ENCODE measurements at regions not wholly inside any gene's neighbourhood (a gene's known extent, or its start where the extent isn't known, plus 50 kb on each side); places are given as distances from the start of the nearest gene placed in this dataset.

- H3K4me2 ChIP-seq (ENCODE audit: insufficient read depth, insufficient read length, low read length): no peak overlapping the region
- H2AK5ac ChIP-seq (ENCODE audit: insufficient read length, low read length): no peak overlapping the region
- no CpG with 5 or more reads among the region's 1 CpG for WGBS (ENCODE audit: extremely low coverage, insufficient read length, low lambda C conversion rate)
- Mint-ChIP-seq H3K9me3 (peaks cover 13 to 19% of the 10 kb centered on the region in 2 experiments), H3K4me1 (peaks cover 12 to 14% of the 10 kb centered on the region in 2 experiments), H3K4me3 (no peak overlapping the region), H3K27ac (no peak overlapping the region), H3K36me3 (ENCODE audit: insufficient read depth in 1 of 3, low read depth in 3 of 3) (peaks cover 11 to 13% (median 12%) of the 10 kb centered on the region in 3 experiments), H3K27me3 (ENCODE audit: low read depth) (peaks cover 96% of the 10 kb centered on the region)
- H3T11ph ChIP-seq (ENCODE audit: low read length): no peak overlapping the region
- no peak overlapping the region for H2BK15ac ChIP-seq (ENCODE audit: low read depth, low read length)
- H3K23ac ChIP-seq (ENCODE audit: insufficient read length, low read depth, low read length): no peak overlapping the region
- TF ChIP-seq CTCF (conservative IDR thresholded peaks at IDR 0.05): no peak
- no peak overlapping the region for H3K27ac ChIP-seq (ENCODE audit: insufficient read length, low read depth, low read length)
- no peak overlapping the region for H2BK120ac ChIP-seq (ENCODE audit: low read depth, low read length, poor library complexity, severe bottlenecking)
- no peaks in the 10 kb centered on the region for H4K20me1 ChIP-seq (ENCODE audit: control insufficient read depth, insufficient read depth, insufficient read length)
- DNase-seq: no peak
- H3K9me3 ChIP-seq (ENCODE audit: control insufficient read depth, low read depth, low read length): peaks cover 8% of the 10 kb centered on the region
- H2AFZ ChIP-seq (ENCODE audit: low read length): no peak overlapping the region
- H3K23me2 ChIP-seq (ENCODE audit: insufficient read length, low read depth, low read length, poor library complexity, severe bottlenecking): no peaks in the 10 kb centered on the region
- no peak overlapping the region for H4K91ac ChIP-seq (ENCODE audit: insufficient read length, low read depth, low read length)
- H3K4me1 ChIP-seq (ENCODE audit: insufficient read depth, low read length): no peaks in the 10 kb centered on the region
- H3K9ac ChIP-seq (ENCODE audit: extremely low read depth, insufficient read length, low read length): no peak overlapping the region
- no peak overlapping the region for H2BK5ac ChIP-seq (ENCODE audit: insufficient read length, low read length)
- no peak overlapping the region for H4K5ac ChIP-seq (ENCODE audit: insufficient read length, low read depth, low read length)
- H2BK12ac ChIP-seq (ENCODE audit: insufficient read length, low read depth, low read length): no peak overlapping the region
- H3K18ac ChIP-seq (ENCODE audit: insufficient read length, low read depth, low read length): no peak overlapping the region
- H3K14ac ChIP-seq (ENCODE audit: insufficient read depth, low read length): no peak overlapping the region
- no peak overlapping the region for H3K4ac ChIP-seq (ENCODE audit: low read depth, low read length)
- H3K79me1 ChIP-seq (ENCODE audit: insufficient read depth, low read depth, low read length, poor library complexity, severe bottlenecking): no peaks in the 10 kb centered on the region
- no peak overlapping the region for H3K56ac ChIP-seq (ENCODE audit: insufficient read length, low read depth, low read length)
- H3K79me2 ChIP-seq (ENCODE audit: insufficient read depth, low read length): no peaks in the 10 kb centered on the region
- no peak overlapping the region for H4K8ac ChIP-seq (replicated peaks; ENCODE audit: insufficient read length, low read depth, low read length)
- H2BK20ac ChIP-seq (ENCODE audit: low read depth, low read length, poor library complexity, severe bottlenecking): no peak overlapping the region
- peaks cover 19% of the 10 kb centered on the region; the same call in 1 of the 2 replicates for H3K27me3 ChIP-seq (ENCODE audit: insufficient read depth, low read length)
Observed at GRCh38 chr4:56208103-56208502, 179.2 kb downstream of the AASDH start.

Measured in H9 (cell line).